Embryonic facial prominence (tissue), 1 donor: ENCODE measurements at regions not wholly inside any gene's neighbourhood (a gene's known extent, or its start where the extent isn't known, plus 50 kb on each side); places are given as distances from the start of the nearest gene placed in this dataset.
"Not testable (repeated sequence)": the region's sequence is repeated elsewhere in the genome, so short reads cannot be mapped to it uniquely, and the experiment has no call there.

Source experiments
- DNase-seq: peaks from one replicate; pipeline ENCODE4 v3.0.0-alpha.2; 2016; ENCODE audit errors: extremely low spot score

DNA sequence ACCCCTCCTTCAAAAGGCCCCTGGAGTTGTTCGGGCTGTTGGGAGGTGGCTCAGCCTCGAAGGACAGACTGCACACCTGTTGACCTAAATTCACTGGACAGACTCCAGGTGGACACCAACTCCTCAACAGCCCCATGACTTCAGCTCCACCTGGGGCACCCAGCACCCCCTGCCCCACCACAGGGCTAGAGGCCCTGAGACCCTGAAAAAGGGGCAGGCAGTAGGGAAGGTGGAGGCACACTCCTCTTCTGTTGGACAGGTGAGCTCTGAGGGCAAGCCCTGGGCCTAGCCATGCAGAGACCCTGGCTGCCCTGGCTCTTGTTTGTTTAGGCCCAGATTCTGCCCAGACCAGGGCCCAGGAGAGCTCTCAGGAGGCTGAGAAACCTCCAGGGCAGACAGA, 409.7 kb upstream of the CAMK1G start:
- not testable (repeated sequence) for DNase-seq

DNA sequence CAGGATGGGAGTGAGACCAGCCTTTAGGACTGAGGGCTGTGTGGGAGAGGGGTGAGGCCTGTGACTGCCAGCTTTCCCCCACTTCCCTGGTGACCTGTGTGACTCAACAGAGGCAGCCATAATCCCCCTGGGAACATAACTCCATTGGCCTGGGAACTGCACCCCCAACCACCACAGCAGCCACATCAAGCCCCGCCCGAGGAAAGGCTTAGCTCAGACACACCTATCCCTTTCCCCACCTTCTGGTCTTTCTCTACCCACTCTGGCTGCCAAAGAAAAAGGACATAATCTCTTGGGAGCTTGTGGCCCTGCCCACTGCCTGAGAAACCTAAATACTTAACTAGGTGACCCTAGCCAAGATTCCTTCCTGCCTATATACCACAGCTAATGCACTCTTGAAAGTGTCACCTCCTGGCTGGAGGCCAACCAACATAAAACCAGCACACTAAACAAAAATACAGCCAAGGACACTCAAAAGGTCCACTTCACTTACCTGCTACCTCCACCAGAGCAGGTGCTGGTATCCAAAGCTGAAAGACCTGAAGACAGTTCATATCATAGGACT, 406.6 kb upstream of the CAMK1G start:
- no peak for DNase-seq

- DNase-seq, result no peak
Observed at GRCh38 chr1:209183195-209183594, 400.3 kb upstream of the CAMK1G start.

GRCh38 chr1:209187589-209187988, 395.9 kb upstream of the CAMK1G start:
- no peak for DNase-seq

DNA sequence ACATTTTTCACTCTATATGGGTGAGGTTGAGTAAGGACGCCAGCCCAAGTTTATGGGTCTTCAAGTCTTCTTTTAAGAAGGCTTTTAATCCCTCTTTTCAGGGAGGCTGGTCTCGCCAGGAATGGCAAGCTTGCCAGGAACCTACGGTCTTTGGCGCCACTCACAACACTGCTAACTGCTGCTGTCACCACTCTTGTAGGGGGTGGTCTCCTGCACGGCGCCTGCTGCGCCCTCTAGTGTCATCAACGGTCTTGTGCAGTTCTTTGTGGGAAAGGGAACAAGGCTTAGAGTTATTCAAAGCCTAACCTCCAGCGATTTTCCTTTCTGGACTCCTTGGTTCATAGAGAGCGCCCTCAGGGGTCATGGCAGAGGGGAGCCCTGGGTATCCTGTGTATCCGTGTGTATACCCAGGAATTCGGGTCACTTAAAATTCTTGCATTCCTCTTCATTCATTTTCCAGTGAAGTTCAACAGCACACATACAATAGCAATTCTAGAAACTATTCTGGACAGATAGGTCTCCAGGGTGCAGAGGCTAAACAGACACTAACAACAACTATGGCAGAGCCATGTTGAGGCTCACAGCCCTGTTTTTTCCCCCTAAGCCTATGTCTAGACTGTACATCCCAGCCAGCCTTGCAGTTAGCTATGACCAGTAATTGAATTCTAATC, 392.8 kb upstream of the CAMK1G start:
- no peak for DNase-seq

DNA sequence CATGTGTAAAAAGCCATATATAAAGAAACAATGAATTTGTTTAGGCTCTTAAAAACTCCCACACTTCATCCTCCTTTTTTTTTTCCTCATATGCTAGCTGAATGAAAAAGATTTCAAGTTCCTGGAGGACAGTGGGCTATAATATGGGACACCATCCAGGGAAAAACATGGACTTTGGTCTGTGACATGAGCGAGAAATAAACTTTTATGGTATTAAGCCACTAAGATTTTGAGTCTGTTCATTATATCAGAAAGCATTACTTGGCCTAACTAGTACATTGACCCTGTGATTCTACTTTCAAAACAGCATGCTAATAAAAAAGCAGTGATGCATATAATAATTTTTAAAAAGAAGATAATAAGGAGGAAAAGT, 392.3 kb upstream of the CAMK1G start:
- DNase-seq, result no peak

- DNase-seq, result no peak
Observed at GRCh38 chr1:209196140-209196539, 387.4 kb upstream of the CAMK1G start.

DNA sequence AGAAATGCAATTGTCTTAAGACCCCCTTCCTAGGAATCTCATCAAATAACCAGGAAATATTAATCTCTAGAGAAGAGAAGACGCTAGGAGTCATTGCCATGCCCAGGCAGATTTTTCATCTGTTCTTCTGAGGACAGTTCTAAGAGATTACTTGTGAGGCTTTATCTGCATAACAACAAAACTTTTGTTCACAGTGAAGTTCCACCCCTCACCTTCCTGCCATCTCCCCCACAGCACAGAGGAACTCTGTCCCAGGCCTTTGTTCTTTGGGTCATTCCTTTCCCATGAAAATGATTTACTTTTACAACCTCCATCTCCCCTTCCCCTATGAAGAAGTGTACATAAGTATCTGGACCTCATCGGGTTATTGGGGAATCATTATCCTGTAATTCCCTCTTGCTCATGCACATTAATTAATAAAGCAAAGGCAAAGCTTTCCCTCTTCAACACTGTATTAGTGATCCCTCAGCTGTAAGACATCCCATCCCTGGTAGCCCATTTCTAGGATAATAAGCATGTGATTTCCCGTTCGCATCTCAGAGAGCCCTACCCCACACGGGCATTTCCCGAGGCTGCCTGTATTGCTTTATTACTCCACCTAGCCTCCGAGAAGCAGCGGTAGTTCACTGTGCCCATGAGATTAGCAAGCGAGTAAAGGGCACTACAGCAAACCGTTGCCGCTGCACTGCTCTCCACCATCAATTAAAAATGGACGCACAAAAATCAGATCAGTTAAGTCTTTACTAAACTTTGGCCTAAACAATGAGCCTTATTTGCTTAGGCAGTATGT, 384.4 kb upstream of the CAMK1G start:
- DNase-seq, result no peak

GRCh38 chr1:209199822-209200221, 383.7 kb upstream of the CAMK1G start:
- no peak for DNase-seq

DNA sequence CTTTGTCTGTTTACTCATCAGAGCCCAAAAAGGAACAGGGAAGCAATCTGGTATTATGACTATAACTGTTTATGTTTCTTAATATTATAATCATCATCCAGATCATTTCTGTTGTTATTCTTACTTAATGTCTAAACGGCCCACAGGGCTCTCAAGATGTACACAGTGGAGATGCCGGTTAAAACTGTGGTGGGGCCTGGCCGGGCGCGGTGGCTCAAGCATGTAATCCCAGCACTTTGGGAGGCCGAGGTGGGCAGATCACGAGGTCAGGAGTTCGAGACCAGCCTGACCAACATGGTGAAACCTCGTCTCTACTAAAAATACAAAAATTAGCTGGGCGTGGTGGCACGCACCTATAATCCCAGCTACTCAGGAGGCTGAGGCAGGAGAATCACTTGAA, 381.2 kb upstream of the CAMK1G start:
- DNase-seq, result not testable (repeated sequence)

- peak; percentile 43 for DNase-seq
Observed at GRCh38 chr1:209202830-209203532, 380.5 kb upstream of the CAMK1G start.

- no peak for DNase-seq
Observed at GRCh38 chr1:209203533-209203895, 380.0 kb upstream of the CAMK1G start.

DNA sequence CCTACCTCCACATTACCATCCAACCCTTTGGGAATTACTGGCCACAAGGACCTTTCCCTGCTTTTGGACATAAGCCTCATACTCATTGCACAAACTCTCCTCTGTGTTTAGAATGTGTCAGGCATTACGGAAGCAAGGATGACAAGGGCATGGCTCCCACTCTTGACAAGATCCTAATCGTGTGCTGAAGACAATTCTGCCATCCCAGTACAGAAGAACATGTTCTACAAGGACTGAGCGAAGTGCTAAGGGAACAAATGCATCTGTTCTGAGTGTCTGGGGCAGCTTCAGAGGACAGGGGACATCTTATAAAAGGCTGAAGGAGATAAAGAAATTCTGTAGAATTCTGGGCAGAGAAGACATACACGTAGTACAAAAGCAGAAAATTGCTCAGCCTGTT, 378.5 kb upstream of the CAMK1G start:
- no peak for DNase-seq

- DNase-seq, result no peak
Observed at GRCh38 chr1:209207126-209207700, 376.3 kb upstream of the CAMK1G start.

DNA sequence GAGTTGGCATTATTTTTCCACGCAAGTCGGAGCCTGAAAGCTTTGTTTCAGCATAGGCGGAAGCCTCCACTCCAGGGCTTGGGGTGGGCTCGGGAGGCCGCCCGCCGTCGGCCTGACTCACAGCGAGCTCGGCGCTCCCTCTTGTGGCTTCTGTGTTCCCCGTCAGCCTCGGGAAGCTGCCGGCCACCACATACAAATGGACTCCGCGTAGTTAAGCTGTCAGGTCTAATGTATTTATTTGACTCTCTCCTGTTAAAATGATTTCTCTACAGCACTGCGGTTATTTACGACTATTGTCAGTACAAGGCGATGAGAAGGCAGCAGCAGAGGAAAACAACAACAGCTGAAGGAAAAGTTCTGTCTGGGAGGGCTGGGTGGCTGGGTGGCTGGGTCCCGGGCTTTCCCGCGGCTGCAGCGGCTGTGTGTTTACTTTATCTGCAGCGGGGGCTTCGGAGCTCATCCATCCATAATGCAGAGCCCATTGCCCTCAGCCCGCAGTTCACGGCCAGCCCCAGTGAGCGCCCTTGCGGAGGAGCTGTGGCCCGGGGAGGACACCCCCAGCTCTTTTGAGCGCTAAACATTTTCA, 375.7 kb upstream of the CAMK1G start:
- DNase-seq, result peak; percentile 51

DNA sequence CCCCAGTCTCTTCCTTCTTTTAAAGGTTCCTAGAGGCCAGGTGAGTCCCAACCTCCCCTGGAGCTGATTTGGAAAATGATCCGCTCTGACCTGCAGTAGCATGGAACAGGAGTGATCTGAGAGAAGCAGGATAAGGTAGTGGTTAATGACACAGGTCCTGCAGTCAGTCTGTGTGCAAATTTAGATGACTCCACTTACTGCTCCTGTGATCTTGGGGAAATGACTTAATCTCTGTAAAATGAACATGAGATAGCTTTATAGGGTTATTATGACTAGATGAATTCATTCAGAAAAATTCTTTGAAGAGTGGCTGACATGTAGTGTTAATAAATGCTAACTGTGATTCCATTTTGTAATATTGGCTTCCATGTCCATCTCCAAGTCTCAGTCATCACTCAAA, 374.9 kb upstream of the CAMK1G start:
- DNase-seq, result no peak

DNA sequence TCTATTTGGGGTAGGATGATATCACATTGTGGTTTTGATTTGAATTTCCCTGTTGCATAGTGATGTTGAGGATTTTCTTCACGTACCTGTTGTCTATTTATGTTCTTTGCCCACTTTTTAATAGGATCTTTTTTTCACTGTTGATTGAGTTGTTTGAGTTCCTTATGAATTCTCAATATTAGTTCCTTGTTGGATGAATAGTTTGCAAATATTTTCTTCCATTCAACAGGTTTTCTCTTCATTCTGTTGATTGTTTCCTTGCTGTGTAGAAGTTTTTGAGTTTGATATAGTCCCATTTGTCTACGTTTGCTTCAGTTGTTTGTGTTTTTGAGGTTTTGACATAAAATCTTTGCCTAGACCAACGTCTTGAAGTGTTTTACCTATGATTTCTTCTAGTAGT, 369.5 kb upstream of the CAMK1G start:
- DNase-seq, result no peak

- DNase-seq, result no peak
Observed at GRCh38 chr1:209215826-209216225, 367.7 kb upstream of the CAMK1G start.

DNA sequence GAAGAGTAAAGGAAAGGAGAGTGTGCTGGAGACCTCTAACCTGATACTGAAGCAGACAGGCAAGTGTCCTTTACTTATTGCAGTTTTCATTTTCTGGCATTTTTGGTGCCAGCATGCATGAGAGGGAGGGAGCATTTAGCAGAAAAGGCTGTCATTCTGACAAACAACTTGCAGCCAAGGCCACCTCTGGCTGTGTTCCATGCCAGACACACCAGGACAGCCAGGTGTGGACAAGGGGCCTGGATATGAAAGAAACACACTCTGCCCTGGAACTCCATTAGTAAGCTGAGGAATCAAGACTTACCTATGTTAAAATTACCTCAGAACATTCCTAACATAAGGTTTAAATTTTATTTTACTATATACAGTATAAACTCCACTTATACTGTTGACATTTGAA, 365.4 kb upstream of the CAMK1G start:
- DNase-seq, result no peak

GRCh38 chr1:209218981-209219380, 364.5 kb upstream of the CAMK1G start:
- no peak for DNase-seq

DNA sequence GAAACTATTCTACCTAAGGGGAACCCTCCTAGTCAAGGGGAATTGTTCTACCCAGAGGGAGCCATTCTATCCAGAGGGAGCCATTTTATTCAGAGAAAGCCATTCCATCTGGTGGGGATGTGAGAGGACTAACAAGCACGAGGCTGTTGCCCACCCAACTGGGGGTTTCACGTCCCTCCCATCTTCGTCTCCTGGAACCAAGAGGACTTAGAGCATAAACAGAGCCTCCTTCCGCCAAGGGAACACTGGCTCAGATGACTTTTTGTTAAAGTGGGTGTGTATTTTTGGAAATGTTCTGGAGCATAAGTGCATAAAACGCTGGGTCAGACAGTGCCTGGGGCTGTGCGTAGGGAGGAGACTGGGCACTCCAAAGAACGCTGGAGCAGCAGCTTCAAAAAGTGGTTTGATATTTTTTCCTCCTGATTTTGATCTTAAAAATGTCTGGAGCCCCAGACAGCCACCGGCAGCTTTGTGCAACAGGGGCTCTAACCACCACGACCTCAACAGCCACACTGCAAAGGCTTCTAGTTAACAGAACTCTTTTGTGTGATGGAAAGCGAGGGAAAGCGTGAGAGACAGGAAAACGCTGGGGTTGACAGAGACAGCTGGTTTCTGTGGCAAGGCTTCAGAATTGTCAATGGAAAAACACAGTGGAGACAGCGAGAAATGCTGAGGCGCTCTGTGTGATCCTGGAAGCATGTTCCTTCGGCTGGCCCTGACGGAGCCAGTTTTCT, 363.6 kb upstream of the CAMK1G start:
- no peak for DNase-seq
